C4-2B (cell line): ENCODE measurements at regions not wholly inside any gene's neighbourhood (a gene's known extent, or its start where the extent isn't known, plus 50 kb on each side); places are given as distances from the start of the nearest gene placed in this dataset.

Experiments used
- CTCF ChIP-seq: fragments of 450-650 bp; conservative IDR thresholded peaks from 2 replicates; pipeline ENCODE4 v1.5.1; 2017; ENCODE audit warnings: mild to moderate bottlenecking
- ZFX ChIP-seq: fragments of 450-650 bp; IDR thresholded peaks from 2 replicates; pipeline ENCODE4 v1.6.1; 2017

- TF ChIP-seq CTCF (no peak), ZFX (no peak)
Measured at GRCh38 chr4:164193676-164194075, 560.3 kb upstream of the SMIM31 start.
